ENCODE measurements at regions not wholly inside any gene's neighbourhood (a gene's known extent, or its start where the extent isn't known, plus 50 kb on each side); places are given as distances from the start of the nearest gene placed in this dataset.

GRCh38 chr9:103068753-103069152 is 73.6 kb downstream of the CYLC2 start:
- TF ChIP-seq CTCF (IDR thresholded peaks at IDR 0.05; ENCODE audit: insufficient read depth, low read depth, low read length, missing control alignments), result no peak
- no peak for DNase-seq (ENCODE audit: low read depth)
- H3K4me3 ChIP-seq (ENCODE audit: low read depth, low read length), result no peak overlapping the region

- no peak overlapping the region for H3K4me3 ChIP-seq (ENCODE audit: low read depth, low read length)
- DNase-seq (ENCODE audit: low read depth), result no peak
- TF ChIP-seq CTCF (IDR thresholded peaks at IDR 0.05; ENCODE audit: insufficient read depth, low read depth, low read length, missing control alignments), result no peak
These were observed 83.4 kb downstream of the CYLC2 start for GRCh38 chr9:103078581-103078980.

DNA sequence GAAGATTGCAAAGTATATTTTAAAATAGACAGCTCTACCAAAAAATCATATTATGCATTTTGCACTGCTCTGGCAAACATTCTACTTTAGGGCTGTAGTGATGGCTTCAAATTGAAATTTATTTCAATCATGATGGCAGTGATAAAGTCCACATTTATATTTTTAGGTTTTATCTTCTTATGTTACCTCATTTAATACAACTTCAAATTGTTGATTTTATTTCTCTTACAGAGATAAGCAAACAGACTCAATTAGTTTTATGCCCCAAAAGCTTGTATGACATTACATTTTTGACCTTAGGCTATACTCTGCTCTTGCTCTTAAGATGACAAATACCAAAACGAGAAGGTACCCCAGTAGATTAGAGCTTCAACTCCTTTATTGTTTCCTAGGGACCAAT is 87.4 kb downstream of the CYLC2 start:
- H3K4me3 ChIP-seq (ENCODE audit: low read depth, low read length), result no peak overlapping the region

DNA sequence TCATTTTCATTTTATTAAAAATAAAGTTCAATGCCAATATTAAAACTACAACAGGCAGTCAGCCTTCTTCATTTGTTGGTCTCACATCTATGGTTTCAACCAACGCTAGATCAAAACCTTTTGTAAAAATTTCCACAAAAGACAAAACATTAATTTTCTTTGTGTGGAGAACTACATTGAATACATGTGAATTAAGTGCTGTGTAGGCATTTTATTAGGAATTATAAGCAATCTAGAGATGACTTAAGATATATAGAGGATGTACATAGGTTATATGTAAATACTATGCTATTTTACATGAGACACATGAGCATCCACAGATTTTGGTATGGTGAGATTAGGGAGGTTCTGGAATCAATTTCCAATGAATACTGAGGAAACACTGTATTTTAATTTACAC is 94.2 kb downstream of the CYLC2 start:
- TF ChIP-seq CTCF (IDR thresholded peaks at IDR 0.05; ENCODE audit: insufficient read depth, low read depth, low read length, missing control alignments), result no peak
- DNase-seq (ENCODE audit: low read depth), result no peak
- H3K4me3 ChIP-seq (ENCODE audit: low read depth, low read length), result no peak overlapping the region

More for the DNA sequence above, 87.4 kb downstream of the CYLC2 start:
- no peak for TF ChIP-seq CTCF (IDR thresholded peaks at IDR 0.05; ENCODE audit: insufficient read depth, low read depth, low read length, missing control alignments)
- no peak for DNase-seq (ENCODE audit: low read depth)

GRCh38 chr9:103104101-103104500 is 109.0 kb downstream of the CYLC2 start:
- TF ChIP-seq CTCF (IDR thresholded peaks at IDR 0.05; ENCODE audit: insufficient read depth, low read depth, low read length, missing control alignments), result no peak
- no peak for DNase-seq (ENCODE audit: low read depth)

GRCh38 chr9:103116246-103116645 is 121.1 kb downstream of the CYLC2 start:
- H3K4me3 ChIP-seq (ENCODE audit: low read depth, low read length), result no peak overlapping the region
- no peak for TF ChIP-seq CTCF (IDR thresholded peaks at IDR 0.05; ENCODE audit: insufficient read depth, low read depth, low read length, missing control alignments)
- DNase-seq (ENCODE audit: low read depth), result no peak

More at GRCh38 chr9:103104101-103104500, 109.0 kb downstream of the CYLC2 start:
- no peak overlapping the region for H3K4me3 ChIP-seq (ENCODE audit: low read depth, low read length)

GRCh38 chr9:103126494-103126893 is 131.4 kb downstream of the CYLC2 start:
- no peak overlapping the region for H3K4me3 ChIP-seq (ENCODE audit: low read depth, low read length)
- TF ChIP-seq CTCF (IDR thresholded peaks at IDR 0.05; ENCODE audit: insufficient read depth, low read depth, low read length, missing control alignments), result no peak
- no peak for DNase-seq (ENCODE audit: low read depth)

All from GM12865 (cell line).